Testis (tissue), 2 donors: ENCODE measurements at regions not wholly inside any gene's neighbourhood (a gene's known extent, or its start where the extent isn't known, plus 50 kb on each side); places are given as distances from the start of the nearest gene placed in this dataset.

ENCODE experiments used
- POLR2A ChIP-seq: fragments of 450-650 bp; IDR thresholded peaks from one replicate; pipeline ENCODE4 v1.6.1; 2017; ENCODE audit warnings: antibody characterized with exemption, mild to moderate bottlenecking, moderate library complexity
- TF ChIP-seq, protein P1 (sequence below), 3 experiments: fragments of 450-650 bp in 2 of 3; fragments of 200-600 bp in 1 of 3; sonication (generic) in 1 of 3; IDR thresholded peaks; one replicate each; pipeline ENCODE4 v1.5.1; 2016 to 2019; ENCODE audit warnings: antibody characterized with exemption in 3 of 3, mild to moderate bottlenecking in 2 of 3, moderate library complexity in 1 of 3

DNA sequence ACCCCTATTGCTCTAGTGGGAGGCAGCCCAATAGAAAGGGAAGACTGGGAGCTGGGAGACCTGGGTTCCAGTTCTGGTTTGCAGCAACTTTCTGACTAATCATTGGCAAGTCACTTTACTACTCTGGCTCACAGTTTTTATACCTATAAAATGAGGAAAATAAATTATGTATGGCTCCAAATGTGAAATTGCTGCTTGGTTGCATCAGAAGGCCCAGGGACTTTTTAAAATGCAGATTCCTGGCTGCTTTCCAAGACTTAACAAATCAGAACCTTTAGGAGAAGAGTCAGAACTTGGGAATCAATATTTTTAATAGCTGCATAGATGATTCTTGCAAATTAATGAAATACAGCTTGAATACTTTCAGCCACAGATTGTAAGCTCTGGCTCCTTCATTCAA, 943.9 kb downstream of the EPHA4 start:
- no peak for TF ChIP-seq POLR2A
- TF ChIP-seq, protein P1, sequence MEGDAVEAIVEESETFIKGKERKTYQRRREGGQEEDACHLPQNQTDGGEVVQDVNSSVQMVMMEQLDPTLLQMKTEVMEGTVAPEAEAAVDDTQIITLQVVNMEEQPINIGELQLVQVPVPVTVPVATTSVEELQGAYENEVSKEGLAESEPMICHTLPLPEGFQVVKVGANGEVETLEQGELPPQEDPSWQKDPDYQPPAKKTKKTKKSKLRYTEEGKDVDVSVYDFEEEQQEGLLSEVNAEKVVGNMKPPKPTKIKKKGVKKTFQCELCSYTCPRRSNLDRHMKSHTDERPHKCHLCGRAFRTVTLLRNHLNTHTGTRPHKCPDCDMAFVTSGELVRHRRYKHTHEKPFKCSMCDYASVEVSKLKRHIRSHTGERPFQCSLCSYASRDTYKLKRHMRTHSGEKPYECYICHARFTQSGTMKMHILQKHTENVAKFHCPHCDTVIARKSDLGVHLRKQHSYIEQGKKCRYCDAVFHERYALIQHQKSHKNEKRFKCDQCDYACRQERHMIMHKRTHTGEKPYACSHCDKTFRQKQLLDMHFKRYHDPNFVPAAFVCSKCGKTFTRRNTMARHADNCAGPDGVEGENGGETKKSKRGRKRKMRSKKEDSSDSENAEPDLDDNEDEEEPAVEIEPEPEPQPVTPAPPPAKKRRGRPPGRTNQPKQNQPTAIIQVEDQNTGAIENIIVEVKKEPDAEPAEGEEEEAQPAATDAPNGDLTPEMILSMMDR (IDR thresholded peaks at IDR 0.05), result no peak
